ENCODE measurements at regions not wholly inside any gene's neighbourhood (a gene's known extent, or its start where the extent isn't known, plus 50 kb on each side); places are given as distances from the start of the nearest gene placed in this dataset.

DNA sequence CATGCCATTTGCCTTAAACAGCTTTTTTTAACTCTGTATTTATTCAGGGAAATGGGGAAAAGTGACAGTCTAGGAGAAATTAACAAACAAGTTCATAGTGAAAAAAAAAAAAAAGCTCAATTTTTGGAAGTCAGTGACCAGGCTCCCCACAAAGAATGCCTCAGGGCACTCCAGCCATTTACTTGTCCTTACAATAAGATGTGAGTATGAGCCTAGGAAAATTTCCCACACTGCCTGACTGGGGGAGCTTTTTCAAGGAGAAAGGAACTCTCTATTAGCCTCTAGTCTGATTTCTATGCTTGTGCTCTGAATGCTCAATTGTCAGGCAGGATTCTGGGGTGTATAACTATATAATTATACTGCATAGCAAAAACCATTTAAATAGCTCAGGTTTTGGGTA lies 74.9 kb upstream of the NRBF2 start:
- no peak for TF ChIP-seq POLR2A (IDR thresholded peaks at IDR 0.05)
- TF ChIP-seq, protein P1, sequence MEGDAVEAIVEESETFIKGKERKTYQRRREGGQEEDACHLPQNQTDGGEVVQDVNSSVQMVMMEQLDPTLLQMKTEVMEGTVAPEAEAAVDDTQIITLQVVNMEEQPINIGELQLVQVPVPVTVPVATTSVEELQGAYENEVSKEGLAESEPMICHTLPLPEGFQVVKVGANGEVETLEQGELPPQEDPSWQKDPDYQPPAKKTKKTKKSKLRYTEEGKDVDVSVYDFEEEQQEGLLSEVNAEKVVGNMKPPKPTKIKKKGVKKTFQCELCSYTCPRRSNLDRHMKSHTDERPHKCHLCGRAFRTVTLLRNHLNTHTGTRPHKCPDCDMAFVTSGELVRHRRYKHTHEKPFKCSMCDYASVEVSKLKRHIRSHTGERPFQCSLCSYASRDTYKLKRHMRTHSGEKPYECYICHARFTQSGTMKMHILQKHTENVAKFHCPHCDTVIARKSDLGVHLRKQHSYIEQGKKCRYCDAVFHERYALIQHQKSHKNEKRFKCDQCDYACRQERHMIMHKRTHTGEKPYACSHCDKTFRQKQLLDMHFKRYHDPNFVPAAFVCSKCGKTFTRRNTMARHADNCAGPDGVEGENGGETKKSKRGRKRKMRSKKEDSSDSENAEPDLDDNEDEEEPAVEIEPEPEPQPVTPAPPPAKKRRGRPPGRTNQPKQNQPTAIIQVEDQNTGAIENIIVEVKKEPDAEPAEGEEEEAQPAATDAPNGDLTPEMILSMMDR (IDR thresholded peaks at IDR 0.05), result no peak

Data from gastroesophageal sphincter (tissue), 3 donors.